GDM1 (cell line): ENCODE measurements at regions not wholly inside any gene's neighbourhood (a gene's known extent, or its start where the extent isn't known, plus 50 kb on each side); places are given as distances from the start of the nearest gene placed in this dataset.
"Not testable (repeated sequence)": the region's sequence is repeated elsewhere in the genome, so short reads cannot be mapped to it uniquely, and the experiment has no call there.

Experiments
- DNase-seq: peaks from one replicate; lab custom pipeline; 2025; lab: John Stamatoyannopoulos, UW

DNA sequence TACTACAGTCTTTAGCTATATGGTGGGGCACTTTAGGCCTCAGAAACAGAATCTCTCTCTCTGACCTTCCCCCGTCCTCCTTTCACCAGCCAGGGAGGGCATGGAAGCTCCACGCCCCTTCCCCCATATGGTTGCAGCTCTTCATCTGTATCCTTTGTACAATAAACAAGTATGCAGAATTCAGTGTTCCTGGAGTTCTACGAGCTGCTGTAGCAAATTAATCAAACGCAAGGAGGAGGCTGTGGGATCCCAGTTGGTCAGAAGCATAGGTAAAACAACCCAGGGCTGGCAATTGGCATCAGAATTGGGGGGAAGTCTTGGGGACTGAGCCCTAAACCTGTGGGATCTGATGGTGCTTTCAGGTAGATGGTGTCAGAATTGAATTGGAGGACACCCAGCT, 163.7 kb upstream of the NLRP1 start:
- no peak for DNase-seq

DNA sequence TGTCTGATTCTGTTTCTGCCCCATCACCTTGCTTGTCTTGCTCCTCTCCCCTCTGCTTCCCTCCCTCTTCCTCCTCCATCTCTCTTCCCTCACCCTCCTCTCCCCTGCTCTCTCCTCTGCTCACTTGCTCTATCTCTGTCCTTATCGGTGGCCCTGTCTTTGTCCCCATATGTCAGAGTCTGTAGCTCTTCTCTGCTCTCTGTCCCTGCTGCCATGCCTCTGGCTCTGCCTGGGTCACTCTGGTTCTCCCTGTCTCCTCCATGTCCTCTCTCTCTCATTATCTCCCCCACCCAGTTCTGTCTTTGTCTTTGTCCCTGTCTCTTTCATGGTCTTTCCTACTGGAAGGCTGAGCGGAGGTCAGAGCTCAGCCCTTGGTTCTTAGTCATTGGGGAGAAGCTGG, 169.1 kb upstream of the NLRP1 start:
- no peak for DNase-seq

DNA sequence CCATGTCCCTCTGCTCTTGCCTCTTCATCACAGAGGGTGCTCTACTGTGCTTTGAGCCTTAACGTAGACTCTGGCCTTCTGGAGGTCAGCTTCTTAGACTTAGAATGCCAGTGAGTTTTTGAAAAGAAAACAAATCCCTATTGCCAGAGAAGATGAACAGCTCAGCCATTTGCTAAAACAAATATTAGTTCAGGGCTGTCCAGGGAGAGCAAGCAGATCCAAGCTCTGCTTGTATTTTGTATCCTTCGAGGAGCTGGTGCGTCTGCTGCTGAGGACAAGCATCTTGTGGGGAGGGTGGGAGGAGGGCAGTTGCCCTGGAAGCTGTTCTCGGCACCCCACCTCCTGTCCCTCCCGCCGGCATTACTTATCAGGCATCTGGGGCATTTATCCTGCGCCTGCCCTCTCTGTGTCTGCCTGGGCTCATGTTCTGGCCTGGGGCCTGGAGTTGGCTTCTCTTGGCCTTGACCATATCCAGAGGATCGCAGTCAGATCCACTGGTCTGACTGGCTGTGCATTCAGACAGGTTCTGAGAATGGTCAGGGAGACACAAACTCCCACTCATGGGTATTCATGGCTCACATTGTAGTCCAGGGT, 173.1 kb upstream of the NLRP1 start:
- no peak for DNase-seq

DNA sequence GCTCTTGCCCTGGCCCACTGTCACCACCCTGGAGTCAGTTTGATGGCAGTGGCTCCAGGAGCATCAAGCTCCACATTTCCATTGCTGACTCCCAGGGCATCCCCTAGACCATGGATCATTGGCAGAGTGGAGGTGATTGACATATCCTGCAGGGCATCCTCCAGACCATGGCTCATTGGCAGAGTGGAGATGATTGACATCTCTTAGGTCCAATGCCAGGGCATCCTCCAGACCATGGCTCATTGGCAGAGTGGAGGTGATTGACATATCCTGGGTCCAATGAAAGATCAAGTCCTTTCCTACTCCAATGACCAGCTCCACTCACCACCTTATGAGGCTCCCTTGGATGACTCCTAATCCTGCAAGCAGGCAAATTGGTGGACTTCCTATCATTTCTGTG, 174.3 kb upstream of the NLRP1 start:
- no peak for DNase-seq

DNA sequence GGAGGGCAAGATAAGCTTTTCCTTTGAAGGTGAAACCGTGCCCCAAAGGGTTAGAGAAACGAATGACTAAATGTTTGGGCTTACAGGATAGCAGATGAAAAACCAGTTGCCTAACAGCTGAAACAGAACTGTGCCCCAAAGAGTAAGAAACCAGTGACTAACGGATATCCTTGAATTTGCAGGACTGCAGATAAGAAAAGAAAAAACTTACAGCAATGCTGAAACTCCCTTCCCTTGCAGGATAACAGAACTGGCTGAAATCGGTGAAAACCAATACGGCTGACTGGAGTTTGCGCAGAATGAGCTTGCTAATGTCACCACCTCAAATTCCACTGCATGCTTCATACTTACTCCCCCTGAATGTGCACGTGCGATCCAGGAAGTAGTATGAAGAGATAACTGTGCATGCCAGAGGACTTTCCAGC, 175.2 kb upstream of the NLRP1 start:
- no peak for DNase-seq

DNA sequence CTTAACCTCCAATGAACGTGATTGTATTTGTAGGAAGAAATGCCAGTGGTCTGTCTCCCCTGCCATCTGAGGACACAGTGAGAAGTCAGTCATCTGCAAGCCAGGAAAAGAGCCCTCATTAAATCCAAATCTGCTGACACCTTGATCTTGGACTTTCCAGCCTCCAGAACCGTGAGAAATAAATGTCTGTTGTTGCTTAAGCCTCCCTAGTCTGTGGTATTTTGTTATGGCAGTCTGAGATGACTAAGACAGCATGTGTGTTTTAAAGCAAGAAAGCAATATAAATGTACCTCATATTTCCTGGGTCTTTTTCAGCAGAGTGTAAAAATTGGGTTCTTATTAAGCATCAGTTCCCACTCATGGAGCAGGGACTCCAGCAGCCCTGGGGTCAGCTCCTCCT, 177.9 kb upstream of the NLRP1 start:
- DNase-seq = no peak

DNA sequence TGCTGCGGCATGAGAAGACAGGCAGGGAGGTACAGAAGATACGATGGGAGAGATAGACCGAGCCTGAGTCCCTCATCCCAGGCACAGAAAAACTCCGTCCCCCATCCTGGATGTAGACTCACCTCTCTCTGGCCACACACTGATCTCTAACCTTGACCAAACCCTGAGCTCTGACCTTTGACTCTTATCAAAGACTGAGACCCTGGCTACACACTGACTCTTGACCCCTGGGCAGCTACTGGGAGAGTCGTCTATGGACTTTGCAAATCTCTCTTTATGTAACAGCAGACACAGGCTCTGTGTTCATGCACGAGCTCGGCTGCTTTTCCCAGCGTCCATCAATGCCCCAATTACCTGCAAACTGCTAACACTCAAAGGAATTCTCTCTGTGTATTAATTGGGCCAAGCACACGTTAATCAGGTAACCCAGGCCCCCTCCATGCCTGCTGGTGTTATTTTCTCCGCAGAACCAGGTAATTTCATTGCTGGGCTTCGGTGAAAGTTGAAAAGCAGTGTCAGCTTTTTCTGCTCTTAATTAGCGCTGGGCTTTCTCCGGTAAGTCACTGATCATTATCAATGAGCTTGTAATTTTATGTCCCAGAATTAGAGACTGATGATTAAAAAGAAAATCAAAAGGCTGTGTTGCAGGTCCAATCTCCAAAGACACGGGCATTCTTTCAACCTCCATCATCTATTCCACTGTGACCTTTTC, 179.4 kb upstream of the NLRP1 start:
- DNase-seq = no peak

DNA sequence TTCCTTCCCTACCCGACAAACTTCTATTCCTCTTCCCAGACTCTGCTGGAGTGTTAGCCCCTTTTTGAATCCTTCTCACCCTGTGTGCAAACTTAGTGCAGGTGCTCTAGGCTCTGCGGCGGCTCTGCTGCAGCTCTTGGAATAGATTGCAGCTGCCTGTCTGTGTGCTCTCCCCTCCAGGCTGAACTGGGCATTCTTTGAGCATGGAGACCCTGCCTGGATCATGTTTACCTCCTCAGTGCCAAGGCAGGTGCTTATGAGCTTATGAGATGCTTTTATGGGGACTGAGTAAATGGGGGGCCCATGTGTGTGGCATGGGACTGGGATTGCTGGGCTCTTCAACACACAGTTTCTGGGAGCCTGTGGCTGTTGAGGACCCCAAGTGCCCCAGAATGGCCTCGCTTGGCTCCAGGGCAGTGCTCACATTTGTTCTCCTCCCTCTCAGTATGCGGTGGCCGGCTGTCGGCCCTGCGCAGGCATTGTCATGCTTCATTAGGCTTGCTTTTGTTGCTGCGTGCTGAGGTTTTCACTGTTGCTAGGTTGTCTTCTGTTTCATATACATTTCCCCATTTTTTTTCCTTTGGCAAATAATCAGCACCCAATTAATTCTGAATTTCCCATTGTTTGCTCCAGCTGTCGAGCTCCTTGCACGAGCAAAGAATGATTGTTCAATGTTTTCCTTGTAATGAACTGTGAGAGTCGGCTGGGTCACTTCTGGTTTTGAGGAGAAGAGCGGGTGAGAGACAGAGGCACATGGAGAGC, 185.5 kb upstream of the NLRP1 start:
- no peak for DNase-seq

DNA sequence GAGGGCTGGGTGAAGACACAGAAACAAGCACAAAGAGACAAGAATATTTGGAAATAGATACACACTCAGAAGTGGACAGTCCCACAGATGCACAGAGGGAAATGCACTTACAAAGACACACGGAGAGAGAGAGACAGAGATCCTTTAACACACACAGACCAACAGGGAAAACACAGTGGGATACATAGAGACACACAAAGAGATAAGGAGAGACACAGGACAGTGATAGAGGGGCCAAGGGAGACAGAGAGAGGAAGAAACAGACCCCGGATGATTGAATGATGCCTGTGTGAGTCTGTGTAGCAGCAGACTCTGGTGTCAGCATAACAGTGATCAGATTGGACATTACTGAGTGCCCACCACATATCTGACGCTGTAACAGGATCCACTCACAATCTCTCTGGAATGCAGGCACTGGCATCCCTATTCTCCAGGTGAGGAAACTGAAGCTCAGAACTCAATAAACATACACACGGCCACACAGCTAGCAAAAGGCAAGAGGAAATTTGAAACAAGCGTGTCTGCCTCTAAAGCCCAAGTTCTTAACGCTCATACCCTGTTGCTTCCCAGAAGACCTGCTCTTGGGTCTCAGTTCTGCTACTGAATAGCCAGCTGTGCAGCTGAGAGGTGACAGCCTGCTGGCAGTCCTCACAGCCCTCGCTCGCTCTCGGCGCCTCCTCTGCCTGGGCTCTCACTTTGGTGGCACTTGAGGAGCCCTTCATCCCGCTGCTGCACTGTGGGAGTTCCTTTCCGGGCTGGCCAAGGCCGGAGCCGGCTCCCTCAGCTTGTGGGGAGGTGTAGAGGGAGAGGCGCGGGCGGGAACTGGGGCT, 186.3 kb upstream of the NLRP1 start:
- no peak for DNase-seq

DNA sequence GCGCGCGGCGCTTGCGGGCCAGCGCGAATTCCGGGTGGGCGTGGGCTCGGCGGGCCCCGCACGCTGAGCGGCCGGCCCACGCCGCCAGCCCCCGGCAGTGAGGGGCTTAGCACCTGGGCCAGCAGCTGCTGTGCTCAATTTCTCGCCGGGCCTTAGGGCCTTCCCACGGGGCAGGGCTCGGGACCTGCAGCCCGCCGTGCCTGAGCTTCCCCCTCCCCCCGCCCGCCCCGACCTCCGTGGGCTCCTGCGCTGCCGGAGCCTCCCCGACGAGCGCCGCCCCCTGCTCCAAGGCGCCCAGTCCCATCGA, 186.9 kb upstream of the NLRP1 start:
- DNase-seq = not testable (repeated sequence)

DNA sequence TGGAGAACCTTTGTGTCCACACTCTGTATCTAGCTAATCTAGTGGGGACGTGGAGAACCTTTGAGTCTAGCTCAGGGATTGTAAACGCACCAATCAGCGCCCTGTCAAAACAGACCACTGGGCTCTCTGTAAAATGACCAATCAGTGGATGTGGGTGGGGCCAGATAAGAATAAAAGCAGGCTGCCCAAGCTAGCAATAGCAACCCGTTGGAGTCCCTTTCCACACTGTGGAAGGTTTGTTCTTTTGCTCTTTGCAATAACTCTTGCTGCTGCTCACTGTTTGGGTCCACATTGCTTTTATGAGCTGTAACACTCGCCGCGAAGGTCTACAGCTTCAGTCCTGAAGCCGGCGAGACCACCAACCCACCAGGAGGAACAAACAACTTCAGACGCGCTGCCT, 187.7 kb upstream of the NLRP1 start:
- DNase-seq = not testable (repeated sequence)

DNA sequence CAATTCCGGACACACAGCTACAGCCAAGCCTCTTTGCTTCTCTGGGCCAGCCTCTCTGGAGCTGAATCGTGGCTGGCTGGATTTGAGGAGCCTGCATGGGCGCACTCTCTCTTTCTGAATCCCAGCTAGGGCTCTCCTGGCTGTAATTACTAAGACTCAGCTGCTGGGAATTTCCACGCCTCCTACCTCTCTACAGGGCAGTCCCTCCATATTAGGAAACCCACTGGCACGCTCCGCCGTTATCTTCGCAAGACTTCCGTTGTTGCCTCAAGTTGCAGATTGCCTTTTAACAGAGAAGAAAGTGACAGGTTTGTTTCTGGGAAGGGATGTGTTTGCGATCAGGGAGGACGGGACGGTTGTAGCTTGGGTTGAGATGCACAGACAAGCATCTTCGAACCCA, 188.4 kb upstream of the NLRP1 start:
- DNase-seq = no peak

DNA sequence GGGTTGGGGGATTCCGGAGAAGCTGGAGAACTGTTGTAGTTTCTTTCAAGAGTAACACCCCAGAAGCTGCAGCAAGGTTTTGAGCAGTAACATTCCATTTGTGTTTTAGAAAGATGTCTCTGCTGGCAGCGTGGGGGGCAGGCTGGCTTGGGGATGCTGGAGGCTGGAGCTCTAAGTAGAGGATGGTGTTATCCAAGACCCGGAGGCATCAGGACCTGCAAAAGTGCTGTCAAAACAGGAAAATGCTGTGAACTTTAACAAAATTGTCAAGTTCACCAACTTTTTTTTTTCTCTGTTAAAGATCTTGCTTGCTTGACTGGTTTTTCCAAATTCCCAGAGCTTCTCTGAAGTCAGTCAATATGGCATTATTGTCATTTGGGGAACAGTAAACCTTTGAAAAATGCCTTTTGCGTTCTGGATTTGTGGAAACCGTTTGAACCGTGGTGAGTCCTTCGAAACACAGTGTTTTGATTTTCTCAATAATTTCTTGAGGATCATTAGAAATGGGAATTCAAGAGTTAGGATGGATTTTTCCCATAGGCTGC, 189.6 kb upstream of the NLRP1 start:
- no peak for DNase-seq

DNA sequence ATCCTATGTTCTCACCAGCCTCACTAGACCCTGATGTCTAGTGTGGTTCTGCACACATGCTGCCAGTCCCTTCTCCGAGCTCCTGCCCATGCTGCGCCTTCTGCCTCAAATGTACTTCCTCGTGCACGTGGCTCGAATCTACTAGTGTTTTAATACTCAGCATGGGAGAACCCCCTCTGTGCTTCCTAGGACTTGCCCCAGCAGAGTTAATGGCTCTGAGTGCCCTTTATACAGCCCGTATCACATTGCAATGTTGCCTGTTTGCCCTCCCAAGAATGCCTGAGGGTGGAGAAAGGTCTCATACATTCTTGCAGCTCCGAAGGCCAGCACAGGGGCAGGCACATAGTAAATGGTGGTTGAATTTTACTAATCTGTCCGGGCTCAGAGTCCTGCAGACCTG, 190.8 kb upstream of the NLRP1 start:
- no peak for DNase-seq

DNA sequence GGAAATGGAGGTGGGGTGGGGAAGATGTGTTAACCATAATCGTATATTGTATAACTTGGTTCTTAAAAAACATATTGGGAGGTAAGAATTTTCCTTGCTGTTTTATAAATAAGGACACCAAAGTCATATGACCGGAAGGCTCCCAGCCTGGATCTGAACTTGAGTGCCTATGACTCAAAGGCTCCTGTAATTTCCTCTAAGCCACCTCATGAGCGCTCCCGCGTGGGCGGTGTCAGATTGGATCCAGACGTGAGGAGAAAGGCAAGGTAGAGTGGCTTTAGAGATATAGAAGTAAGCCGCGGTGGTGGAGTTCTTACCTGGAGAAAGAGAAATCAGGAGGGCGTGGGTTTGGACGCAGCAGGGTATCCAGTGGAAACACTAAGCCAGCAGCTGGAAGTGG, 196.2 kb upstream of the NLRP1 start:
- no peak for DNase-seq

DNA sequence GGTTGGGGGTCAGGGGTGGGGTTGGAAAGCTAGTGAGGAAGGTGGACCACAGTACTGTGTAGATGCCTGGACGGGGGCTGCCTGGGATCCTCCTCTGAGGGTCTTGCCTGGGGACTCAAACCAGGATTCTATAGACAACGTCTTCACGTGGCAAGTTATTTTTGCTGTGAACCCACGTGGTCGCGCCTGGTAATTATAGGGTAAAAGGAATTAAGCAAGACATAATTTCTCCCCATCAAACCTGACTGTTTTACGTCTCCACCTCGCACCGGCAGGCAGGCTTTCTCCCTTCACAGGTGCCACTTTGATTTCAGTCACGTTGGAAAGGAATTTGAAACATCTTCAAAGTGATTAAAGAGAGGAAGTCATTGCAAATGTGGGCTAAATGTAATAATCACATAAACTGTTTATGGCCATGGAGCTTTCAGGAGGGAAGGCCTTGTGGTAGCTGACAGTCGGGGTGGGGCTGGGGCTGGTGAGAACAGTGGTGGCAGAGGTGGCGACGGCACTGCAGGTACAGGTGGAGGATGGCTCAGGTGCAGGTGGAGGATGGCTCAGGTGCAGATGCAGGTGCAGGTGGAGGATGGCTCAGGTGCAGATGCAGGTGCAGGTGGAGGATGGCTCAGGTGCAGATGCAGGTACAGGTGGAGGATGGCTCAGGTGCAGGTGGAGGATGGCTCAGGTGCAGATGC, 197.1 kb upstream of the NLRP1 start:
- DNase-seq = no peak

DNA sequence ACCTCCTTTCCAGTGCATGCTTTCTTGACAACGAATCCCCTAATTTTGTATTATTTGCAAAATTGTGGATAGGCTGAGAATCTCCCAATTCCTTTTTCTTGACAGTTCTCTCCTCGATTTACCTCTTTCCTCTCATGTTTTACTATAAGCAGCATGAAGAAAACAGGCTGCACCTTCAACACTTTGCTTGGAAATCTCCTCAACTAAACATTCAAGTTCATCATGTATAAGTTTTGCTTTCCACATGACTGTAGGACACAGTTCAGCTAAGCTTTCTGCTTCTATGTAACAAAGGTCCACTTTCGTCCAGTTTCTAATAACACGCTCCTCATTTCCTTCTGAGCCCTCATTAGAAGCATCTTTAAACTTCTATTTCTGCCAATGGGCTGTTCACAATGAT, 199.0 kb upstream of the NLRP1 start:
- DNase-seq = no peak

DNA sequence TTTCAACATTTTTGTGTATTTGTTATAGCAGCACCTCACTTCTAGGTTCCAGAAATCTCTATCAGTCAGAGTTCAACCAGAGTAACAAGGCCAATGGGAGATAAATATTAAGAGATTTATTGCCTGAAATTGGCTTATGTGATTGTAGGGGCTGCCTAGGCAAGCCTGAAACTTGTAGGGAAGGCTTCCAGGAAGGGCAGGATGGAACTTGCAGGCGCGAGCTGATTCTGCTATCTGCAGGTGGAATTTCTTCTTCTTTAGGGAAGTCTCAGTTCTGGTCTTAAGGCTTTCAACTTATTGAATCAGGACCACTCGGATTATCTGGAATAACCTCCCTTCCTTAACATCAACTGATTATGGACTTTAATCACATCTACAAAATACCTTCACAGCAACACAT, 199.5 kb upstream of the NLRP1 start:
- no peak for DNase-seq

DNA sequence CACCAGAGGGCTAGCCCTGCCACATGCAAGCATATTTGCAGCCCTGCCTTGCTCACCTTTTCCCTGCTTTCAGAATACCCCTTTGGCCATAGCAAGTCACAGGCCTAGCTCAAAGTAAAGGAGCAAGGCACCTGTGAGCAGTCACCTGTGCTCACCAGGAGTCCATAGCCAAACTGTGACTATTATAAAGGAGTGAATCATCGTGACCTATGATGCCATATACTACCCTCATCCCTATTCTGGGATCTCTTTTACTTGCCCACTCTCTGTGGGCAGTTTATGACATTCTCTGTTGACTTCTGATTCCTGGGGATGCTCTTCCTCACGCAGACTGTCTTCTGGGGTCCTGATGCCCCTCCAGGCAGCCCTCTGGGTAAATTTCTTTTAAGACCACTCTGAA, 200.5 kb upstream of the NLRP1 start:
- DNase-seq = no peak

DNA sequence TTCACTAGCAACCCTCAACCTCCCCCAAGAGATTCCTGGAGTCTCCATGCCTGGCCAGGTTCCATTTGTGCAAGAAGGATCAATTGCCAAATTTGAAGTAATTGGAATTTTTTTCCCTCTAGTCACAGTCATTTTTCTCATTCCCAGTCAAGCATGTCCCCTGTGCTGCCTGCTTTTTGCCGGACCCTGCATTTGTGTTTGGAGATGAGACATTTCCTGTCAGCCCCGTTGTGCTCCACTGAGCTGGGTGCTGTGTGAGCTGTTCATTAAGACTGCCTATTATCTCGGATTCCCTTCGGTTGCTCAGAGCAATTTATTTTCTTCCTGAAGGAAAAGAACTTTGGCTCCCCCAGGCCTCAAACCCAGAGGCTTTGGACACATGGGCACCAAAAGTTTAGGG, 201.0 kb upstream of the NLRP1 start:
- DNase-seq = no peak

DNA sequence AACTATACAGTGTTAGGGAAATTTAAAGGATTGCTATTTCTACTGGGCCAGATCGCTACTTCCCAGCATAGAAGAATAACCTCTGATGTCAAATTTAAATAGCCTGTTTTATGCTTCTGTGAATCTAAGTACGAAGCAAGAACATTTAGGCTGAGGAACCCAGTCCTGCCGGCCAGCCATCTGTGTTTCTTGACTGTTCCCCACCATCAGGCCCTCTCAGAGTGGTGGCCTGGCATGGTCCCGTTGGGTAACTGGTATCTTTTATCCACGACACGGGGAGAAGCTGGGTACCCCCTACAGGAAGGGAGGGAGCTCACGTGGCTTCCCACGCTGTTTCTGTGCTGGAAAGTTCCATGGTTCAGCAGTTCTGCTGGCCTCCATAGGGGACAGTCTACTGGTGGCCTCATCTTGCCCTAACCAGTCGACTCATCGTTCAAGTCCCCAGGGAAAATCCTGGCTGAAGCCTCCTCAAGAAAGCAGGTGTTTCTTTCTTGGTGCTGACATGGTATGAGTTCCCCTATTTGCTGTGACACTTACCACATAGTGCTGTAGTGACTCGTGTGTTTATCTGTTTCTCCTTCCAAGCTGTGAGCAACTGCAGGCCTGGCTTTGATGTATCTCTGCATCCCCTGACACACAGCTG, 201.7 kb upstream of the NLRP1 start:
- no peak for DNase-seq
